Activated CD8-positive, alpha-beta T cell treated with anti-CD3 and anti-CD28 coated beads, Interleukin-2, amount 10 ng/mL, durations not matched to agents 7 days and 5 days (primary cell): ENCODE measurements at regions not wholly inside any gene's neighbourhood (a gene's known extent, or its start where the extent isn't known, plus 50 kb on each side); places are given as distances from the start of the nearest gene placed in this dataset.

Experiments
- ATAC-seq: fragments of 150-1000 bp; cut with Tn5 transposase; one replicate; pipeline ENCODE4 v1.10.0; 2021; ENCODE audit warnings: moderate library complexity
- CTCF ChIA-PET: fragments of 350-600 bp; sonication (Branson Sonifier 250); formaldehyde crosslinking; loops from one replicate; lab custom pipeline; 2021; ENCODE audit warnings: antibody characterized with exemption; lab: Charles Lee
- POLR2A ChIA-PET: fragments of 350-600 bp; sonication (Branson Sonifier 250); formaldehyde crosslinking; loops from one replicate; lab custom pipeline; 2021; ENCODE audit warnings: antibody characterized with exemption; lab: Charles Lee
- DNase-seq: peaks from one replicate; pipeline ENCODE4 v3.0.0-alpha.2; 2020
- H3K27ac Mint-ChIP-seq: one replicate; pipeline ENCODE4 v1.8.0; 2021; ENCODE audit warnings: mild to moderate bottlenecking, mixed read lengths
- H3K27me3 Mint-ChIP-seq: one replicate; pipeline ENCODE4 v1.8.0; 2021; ENCODE audit warnings: low read depth, mixed read lengths
- H3K36me3 Mint-ChIP-seq: one replicate; pipeline ENCODE4 v1.8.0; 2021; ENCODE audit warnings: low read depth, mixed read lengths
- H3K4me1 Mint-ChIP-seq: one replicate; pipeline ENCODE4 v1.8.0; 2021; ENCODE audit warnings: low read depth, mixed read lengths
- H3K4me3 Mint-ChIP-seq: one replicate; pipeline ENCODE4 v1.8.0; 2021; ENCODE audit warnings: mild to moderate bottlenecking, mixed read lengths
- H3K9me3 Mint-ChIP-seq: one replicate; pipeline ENCODE4 v1.8.0; 2022; ENCODE audit warnings: mixed read lengths; ENCODE audit not compliant: insufficient read depth

DNA sequence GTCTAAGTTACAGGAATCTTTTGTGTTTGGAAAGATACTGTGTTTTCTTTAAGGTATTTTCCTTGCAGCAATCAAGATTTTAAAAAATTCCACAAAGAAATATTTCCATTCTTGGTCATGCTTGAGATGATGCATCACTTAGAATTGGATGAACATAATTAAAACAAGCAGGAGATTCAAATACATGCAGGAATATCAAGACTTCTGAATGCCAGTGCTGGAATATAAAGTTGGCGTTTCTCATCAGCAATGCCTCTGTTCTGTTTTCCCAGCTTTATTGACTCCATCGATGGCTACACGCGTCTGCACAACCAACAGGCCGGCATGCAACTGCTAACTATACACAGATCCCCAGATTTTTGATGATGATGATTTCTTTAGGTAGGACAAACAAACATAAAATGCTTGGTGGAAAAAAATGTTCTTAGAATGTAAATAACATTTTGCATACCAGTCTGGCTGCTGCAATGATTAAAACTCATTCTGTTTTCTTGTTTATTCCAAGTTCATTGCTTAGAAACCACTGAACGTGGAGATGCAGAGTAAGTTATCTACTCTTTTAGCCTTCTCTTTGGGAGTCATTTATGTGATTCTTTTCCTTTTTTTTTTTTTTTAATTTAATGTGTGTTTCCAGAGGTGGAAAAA lies 91.3 kb upstream of the FAM171A1 start:
- Mint-ChIP-seq H3K36me3 (no peaks in the 10 kb centered on the region), H3K4me1 (no peaks in the 10 kb centered on the region), H3K9me3 (no peaks in the 10 kb centered on the region), H3K27me3 (no peaks in the 10 kb centered on the region), H3K4me3 (no peak overlapping the region), H3K27ac (no peak overlapping the region)
- ChIA-PET CTCF (no interaction called here), POLR2A (no interaction called here)
- ATAC-seq (no peak), DNase-seq (no peak)

DNA sequence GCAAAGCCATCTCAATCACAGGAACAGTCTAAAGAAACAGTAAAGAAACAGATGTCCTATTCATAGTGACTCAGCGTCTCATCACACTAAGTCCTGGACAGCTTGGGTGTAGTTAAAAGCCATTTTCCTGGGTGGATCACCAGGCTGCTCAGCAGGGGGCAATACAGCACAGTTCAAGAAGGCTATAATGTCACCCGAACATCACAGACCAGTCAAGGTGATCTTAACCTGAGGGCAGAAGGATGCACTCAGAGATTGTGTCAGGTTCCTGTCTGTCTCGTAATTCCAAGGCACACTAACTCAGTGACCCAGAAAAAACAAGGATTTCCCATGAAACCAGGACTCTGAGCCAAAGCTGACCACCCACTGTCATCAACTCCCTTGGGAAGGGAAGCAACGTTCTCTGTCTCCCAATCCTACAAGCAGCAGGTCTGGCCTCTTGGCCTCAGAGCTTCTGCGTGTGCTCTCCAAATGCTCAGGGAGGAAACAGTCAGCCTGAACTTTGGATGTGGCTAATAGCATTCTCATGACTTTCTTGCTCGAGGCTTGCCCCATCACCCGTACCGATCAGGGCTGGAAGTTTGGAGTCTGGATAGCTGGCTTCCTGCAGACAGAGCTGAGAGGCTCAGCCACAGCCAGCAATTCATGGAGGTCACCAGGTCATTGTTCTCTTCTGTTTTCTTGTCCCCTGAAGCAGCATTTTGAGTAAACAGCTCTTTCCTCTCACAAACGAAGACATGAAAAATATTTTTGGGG lies 90.4 kb upstream of the FAM171A1 start:
- DNase-seq = no peak
- ATAC-seq = no peak
- Mint-ChIP-seq H3K36me3 (no peaks in the 10 kb centered on the region), H3K9me3 (no peaks in the 10 kb centered on the region), H3K27ac (no peak overlapping the region), H3K4me3 (no peak overlapping the region), H3K27me3 (no peaks in the 10 kb centered on the region), H3K4me1 (no peaks in the 10 kb centered on the region)
- POLR2A ChIA-PET = no interaction called here
- CTCF ChIA-PET = no interaction called here

DNA sequence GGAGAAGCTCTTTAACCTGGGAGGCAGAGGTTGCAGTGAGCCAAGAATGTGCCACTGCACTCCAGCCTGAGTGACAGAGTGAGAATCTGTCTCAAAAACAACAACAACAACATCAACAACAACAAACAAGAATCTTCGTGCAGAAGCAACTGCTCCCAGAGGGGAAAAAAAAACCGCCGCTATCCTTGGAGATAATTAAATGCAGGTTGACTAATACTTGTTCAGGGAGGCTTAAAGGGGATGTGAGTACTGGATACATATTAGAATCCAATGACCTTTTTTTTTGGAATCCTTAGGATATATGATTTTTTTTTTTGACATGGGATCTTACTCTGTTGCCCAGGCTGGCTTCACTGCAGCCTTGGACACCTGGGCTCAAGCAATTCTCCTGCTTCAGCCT lies 89.6 kb upstream of the FAM171A1 start:
- H3K36me3 Mint-ChIP-seq = no peaks in the 10 kb centered on the region
- ATAC-seq (no peak), DNase-seq (no peak)
- H3K9me3 Mint-ChIP-seq = no peaks in the 10 kb centered on the region
- H3K4me1 Mint-ChIP-seq = no peaks in the 10 kb centered on the region
- no peak overlapping the region for H3K4me3 Mint-ChIP-seq
- no peak overlapping the region for H3K27ac Mint-ChIP-seq
- peaks cover under 1% of the 10 kb centered on the region for H3K27me3 Mint-ChIP-seq
- ChIA-PET POLR2A (no interaction called here), CTCF (no interaction called here)

DNA sequence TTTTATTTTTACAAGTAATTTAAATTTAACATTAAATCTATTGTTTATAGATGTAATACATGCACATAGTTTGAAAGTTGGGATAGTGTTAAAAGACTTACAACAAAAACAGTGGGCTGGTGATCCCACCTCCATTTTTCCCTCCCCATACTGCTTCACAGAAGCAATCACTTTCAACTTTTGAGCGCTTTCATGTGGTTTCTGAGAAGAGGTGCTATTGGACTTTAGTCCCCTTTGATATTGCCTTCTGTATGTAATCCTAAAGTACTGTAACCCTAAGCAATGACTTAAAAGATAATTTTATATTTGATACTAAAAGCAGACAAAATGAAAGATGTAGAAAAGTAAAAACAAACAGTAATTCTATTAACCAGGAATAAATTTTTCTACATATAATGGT lies 88.1 kb upstream of the FAM171A1 start:
- DNase-seq (no peak), ATAC-seq (no peak)
- peaks cover 5% of the 10 kb centered on the region for H3K27me3 Mint-ChIP-seq
- H3K36me3 Mint-ChIP-seq = no peaks in the 10 kb centered on the region
- H3K4me3 Mint-ChIP-seq = no peak overlapping the region
- ChIA-PET POLR2A (no interaction called here), CTCF (no interaction called here)
- no peaks in the 10 kb centered on the region for H3K9me3 Mint-ChIP-seq
- H3K4me1 Mint-ChIP-seq = no peaks in the 10 kb centered on the region
- no peak overlapping the region for H3K27ac Mint-ChIP-seq

DNA sequence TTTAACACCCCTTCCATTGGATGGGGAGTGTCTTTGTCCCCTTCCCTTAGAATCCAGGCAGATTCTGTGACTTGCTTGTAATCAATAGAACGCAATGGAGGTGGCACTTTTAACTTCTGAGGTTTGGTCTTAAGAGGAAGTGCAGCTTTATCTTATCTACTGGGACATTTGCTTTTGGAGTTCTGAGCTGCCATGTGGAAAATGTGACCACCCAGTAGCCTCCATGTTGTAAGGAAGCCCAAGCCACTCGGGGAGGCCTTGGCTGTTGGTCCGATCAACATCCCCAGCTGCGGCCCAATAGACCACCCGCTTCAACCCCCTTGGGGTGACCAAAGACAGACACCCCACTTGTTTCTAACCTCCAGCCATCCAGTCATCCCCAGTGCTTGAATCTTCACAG lies 86.3 kb upstream of the FAM171A1 start:
- no peaks in the 10 kb centered on the region for H3K4me1 Mint-ChIP-seq
- ChIA-PET CTCF (no interaction called here), POLR2A (no interaction called here)
- DNase-seq = no peak
- H3K4me3 Mint-ChIP-seq = no peak overlapping the region
- no peaks in the 10 kb centered on the region for H3K9me3 Mint-ChIP-seq
- no peak overlapping the region for H3K27ac Mint-ChIP-seq
- ATAC-seq = no peak
- H3K36me3 Mint-ChIP-seq = no peaks in the 10 kb centered on the region
- H3K27me3 Mint-ChIP-seq = peaks cover 6% of the 10 kb centered on the region

DNA sequence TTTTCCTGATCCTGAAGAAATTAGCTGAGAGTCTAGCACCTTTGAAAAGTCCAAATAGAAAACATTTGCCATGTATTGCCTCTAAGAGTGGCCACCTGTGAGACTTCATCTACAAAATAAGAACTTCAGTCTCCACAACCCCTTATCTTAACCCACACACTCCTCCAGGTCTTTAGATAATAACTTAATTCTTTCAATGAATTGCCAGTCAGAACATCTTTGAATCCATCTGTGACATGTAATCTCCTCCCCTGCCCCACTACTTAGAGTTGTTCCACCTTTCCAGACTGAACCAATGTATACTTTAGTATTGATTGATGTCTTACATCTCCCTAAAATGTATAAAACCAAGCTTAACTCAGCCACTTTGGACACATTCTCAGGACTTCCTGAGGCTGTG lies 84.4 kb upstream of the FAM171A1 start:
- Mint-ChIP-seq H3K9me3 (no peaks in the 10 kb centered on the region), H3K4me3 (no peak overlapping the region), H3K27me3 (peaks cover 18% of the 10 kb centered on the region), H3K36me3 (no peaks in the 10 kb centered on the region), H3K27ac (no peak overlapping the region), H3K4me1 (no peaks in the 10 kb centered on the region)
- DNase-seq = no peak
- ATAC-seq = no peak
- CTCF ChIA-PET = no interaction called here
- POLR2A ChIA-PET = no interaction called here

DNA sequence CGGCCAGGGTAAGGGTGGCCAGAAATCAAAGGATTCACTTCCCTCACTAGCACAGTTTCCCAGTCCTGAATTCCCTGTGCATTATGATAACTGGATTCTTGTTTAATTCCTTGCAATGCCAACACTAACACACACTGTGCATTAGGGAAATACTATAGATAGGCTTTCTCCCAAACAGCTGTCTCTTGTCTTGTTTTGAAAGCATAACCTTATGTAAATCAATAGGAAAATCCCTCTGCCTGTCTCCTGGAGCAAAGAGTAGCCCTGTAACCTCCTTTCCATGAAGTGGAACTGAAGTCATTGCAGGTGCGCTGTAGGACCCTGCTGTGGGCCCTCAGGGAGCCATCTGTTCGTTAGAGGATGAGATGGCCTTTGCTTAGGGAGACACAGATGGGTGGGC lies 82.8 kb upstream of the FAM171A1 start:
- Mint-ChIP-seq H3K36me3 (no peaks in the 10 kb centered on the region), H3K27me3 (peaks cover 18% of the 10 kb centered on the region), H3K27ac (no peak overlapping the region), H3K4me3 (no peak overlapping the region), H3K4me1 (no peaks in the 10 kb centered on the region), H3K9me3 (no peaks in the 10 kb centered on the region)
- ChIA-PET CTCF (no interaction called here), POLR2A (no interaction called here)
- no peak for DNase-seq
- no peak for ATAC-seq

DNA sequence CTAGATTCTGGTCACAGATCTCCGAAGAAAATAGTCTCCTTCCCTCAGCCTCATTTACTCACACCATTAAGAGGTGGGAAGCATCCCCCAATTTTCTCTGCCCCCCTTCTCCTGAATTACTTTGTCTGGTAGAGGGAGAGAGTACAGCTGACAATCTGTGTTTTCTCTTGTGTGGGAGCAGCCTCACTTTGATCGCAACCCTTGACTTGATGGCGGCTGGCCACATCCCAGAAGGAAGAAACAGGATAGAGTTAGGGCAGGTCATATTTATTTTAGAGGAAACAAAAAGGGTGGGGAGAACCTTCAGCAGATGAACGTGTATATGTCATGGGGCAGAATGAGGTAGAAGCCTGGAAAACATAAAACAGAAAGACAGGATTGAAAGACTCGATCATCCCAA lies 82.4 kb upstream of the FAM171A1 start:
- no peak for DNase-seq
- no peak for ATAC-seq
- no peak overlapping the region for H3K4me3 Mint-ChIP-seq
- no peak overlapping the region for H3K27ac Mint-ChIP-seq
- ChIA-PET CTCF (interaction anchor here (0.6 kb wide), 1 partner anchor 552 kb away, joined by 3 read pairs; no protein-coding TSS in a partner anchor), POLR2A (no interaction called here)
- no peaks in the 10 kb centered on the region for H3K9me3 Mint-ChIP-seq
- no peaks in the 10 kb centered on the region for H3K4me1 Mint-ChIP-seq
- no peaks in the 10 kb centered on the region for H3K36me3 Mint-ChIP-seq
- H3K27me3 Mint-ChIP-seq = peaks cover 18% of the 10 kb centered on the region

DNA sequence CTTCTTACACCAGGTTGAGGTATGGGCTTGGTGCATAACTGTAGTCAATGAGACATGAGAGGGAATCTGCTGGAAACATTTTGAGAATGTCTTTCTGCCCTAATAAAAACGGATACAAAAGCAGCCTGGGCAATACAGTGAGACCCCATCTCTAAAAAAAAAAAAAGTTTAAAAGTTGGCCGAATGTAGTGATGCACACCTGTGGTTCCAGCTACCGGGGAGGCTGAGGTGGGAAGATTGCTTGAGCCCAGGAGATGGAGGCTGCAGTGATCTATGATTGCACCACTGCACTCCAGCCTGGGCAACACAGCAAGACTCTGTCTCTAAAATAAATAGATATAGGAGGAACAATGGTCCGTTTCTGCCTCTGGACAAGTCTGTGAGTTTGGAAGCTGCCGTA lies 81.5 kb upstream of the FAM171A1 start:
- no peak for DNase-seq
- ChIA-PET POLR2A (no interaction called here), CTCF (no interaction called here)
- Mint-ChIP-seq H3K27me3 (peaks cover 18% of the 10 kb centered on the region), H3K4me3 (no peak overlapping the region), H3K27ac (no peak overlapping the region), H3K4me1 (no peaks in the 10 kb centered on the region), H3K36me3 (no peaks in the 10 kb centered on the region), H3K9me3 (no peaks in the 10 kb centered on the region)
- ATAC-seq = no peak

DNA sequence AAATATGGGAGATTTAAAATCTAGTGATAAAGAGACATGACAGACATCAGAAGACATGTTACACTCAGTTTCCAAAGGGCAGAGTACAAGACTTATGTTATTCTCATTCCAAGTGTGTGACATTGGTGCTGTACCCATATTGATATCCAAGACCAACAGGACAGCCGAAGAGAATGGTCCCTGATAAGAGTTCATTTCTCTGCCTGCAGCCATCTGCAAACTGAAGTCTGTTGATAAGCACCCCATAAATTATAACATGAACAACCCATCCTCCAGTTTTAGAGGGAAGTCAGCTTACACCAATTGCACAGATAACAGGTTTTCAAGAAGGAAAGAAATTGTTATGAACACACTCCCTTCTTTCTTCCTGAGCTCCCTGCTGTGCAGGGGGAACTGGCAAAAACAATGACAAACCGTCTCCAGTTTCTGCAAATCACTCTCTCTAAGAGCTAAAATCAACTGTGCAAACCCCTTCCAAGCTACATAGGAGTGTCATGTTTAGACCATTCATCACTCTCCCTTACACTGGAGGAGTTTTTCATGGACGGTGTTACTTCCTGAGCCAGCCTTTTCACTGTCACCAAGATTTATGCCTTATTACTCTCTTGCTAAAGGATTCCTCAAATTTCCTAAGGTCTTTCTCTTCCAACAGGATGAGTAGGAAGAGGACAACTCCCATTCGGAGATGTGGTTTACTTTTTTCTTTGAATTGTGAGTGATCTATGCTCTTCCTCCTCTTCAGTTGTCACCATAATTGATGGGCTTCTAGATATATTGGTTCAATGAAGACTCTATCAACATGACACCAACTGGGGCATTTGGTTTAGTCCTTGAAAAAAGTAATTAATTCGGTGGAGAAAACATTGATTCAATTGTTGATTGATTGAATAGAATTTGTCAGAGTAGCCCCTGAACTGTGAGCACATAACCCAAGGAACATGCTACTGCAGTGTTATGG lies 80.3 kb upstream of the FAM171A1 start:
- H3K4me1 Mint-ChIP-seq = no peaks in the 10 kb centered on the region
- H3K36me3 Mint-ChIP-seq = no peaks in the 10 kb centered on the region
- no peaks in the 10 kb centered on the region for H3K9me3 Mint-ChIP-seq
- no peak overlapping the region for H3K27ac Mint-ChIP-seq
- CTCF ChIA-PET = no interaction called here
- ATAC-seq (no peak), DNase-seq (no peak)
- no peak overlapping the region for H3K4me3 Mint-ChIP-seq
- POLR2A ChIA-PET = no interaction called here
- peaks cover 18% of the 10 kb centered on the region for H3K27me3 Mint-ChIP-seq

DNA sequence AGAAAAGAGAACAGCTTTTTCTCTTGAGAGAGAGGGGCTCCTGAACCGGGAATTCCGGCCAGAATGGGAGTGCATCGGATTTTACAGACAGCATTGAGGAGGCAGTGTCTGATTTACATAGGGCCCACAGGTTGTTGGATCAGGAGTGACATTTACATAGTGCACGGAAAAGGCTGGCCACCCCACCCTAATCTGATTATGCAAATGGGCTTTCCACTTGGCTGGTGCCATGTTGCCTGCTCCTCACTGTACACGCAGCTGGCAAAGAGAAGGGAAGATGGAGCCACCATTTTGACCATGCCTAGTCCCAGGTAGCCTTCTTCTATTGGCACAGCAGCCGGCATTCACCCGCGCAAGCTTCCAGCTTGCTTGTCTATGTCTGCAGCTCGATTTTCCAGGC lies 77.5 kb upstream of the FAM171A1 start:
- Mint-ChIP-seq H3K27ac (no peak overlapping the region), H3K27me3 (peaks cover 14% of the 10 kb centered on the region), H3K9me3 (no peaks in the 10 kb centered on the region), H3K4me1 (no peaks in the 10 kb centered on the region), H3K36me3 (no peaks in the 10 kb centered on the region), H3K4me3 (no peak overlapping the region)
- ChIA-PET CTCF (no interaction called here), POLR2A (no interaction called here)
- ATAC-seq (no peak), DNase-seq (no peak)

DNA sequence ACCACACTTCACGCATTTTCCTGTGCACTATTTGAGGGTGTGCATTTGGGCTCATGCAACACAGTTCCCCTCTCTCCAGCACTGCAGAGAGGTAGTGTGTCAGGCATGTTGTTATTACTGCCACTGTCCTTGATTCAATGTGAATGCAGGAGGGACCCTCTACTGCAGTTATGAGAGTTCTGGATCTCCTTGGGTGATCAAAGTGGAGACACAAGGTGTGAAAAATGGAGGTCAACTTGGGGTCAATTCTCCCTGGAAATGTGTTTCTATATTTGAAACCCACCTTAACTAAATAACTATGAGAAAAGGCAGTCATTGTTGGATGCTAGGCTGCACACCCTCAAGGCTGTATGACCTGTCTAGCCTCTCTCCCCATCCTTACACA lies 73.9 kb upstream of the FAM171A1 start:
- CTCF ChIA-PET = interaction anchor here (0.6 to 2.1 kb wide), 2 partner anchors 11 to 336 kb away, joined by 3 to 11 read pairs; no protein-coding TSS in a partner anchor
- Mint-ChIP-seq H3K27me3 (peaks cover 11% of the 10 kb centered on the region), H3K9me3 (no peaks in the 10 kb centered on the region), H3K4me1 (no peaks in the 10 kb centered on the region), H3K27ac (no peak overlapping the region), H3K36me3 (no peaks in the 10 kb centered on the region), H3K4me3 (no peak overlapping the region)
- POLR2A ChIA-PET = no interaction called here
- ATAC-seq (no peak), DNase-seq (no peak)
